Thoracic aorta (tissue), 2 donors: ENCODE measurements at regions not wholly inside any gene's neighbourhood (a gene's known extent, or its start where the extent isn't known, plus 50 kb on each side); places are given as distances from the start of the nearest gene placed in this dataset.

Source experiments
- ATAC-seq: fragments of 150-250 bp; one replicate; pipeline ENCODE4 v1.8.0; 2017; ENCODE audit warnings: low read depth; ENCODE audit not compliant: insufficient number of reproducible peaks, low FRiP score
- DNase-seq: peaks from one replicate; pipeline ENCODE4 v3.0.0-alpha.2; 2020; ENCODE audit warnings: low spot score
- H3K27ac ChIP-seq, 2 donors: fragments of 200-600 bp; sonication (generic); 1 replicate in 1 of 2; 2 replicates in 1 of 2; pipeline ENCODE4 v1.5.1; 2016; ENCODE audit warnings: mild to moderate bottlenecking in 2 of 2, moderate library complexity in 2 of 2
- H3K27me3 ChIP-seq: fragments of 200-600 bp; sonication (generic); replicated peaks from 2 replicates; pipeline ENCODE4 v1.6.0; 2016; ENCODE audit warnings: mild to moderate bottlenecking; ENCODE audit not compliant: insufficient read depth
- H3K36me3 ChIP-seq: fragments of 200-600 bp; sonication (generic); one replicate; pipeline ENCODE4 v1.5.1; 2016
- H3K4me1 ChIP-seq, 2 donors: fragments of 200-600 bp; sonication (generic); 1 replicate in 1 of 2; 2 replicates in 1 of 2; pipeline versions ENCODE4 v1.5.1 to v1.6.0; 2016; ENCODE audit warnings: low read depth in 2 of 2, mild to moderate bottlenecking in 1 of 2; ENCODE audit not compliant: control insufficient read depth in 1 of 2
- H3K4me3 ChIP-seq: fragments of 200-600 bp; sonication (generic); 2 replicates; pipeline ENCODE4 v1.5.1; 2016; ENCODE audit warnings: mild to moderate bottlenecking
- H3K9me3 ChIP-seq: fragments of 200-600 bp; sonication (generic); 2 replicates; pipeline ENCODE4 v1.5.1; 2016
- CTCF ChIP-seq: fragments of 200-600 bp; sonication (generic); IDR thresholded peaks from one replicate; pipeline ENCODE4 v1.5.1; 2019; ENCODE audit warnings: antibody characterized with exemption

GRCh38 chr3:3675186-3675585 is 124.0 kb upstream of the LRRN1 start:
- H3K27ac ChIP-seq, result no peak overlapping the region
- ATAC-seq (no peak), DNase-seq (no peak)
- TF ChIP-seq CTCF, result no peak
- H3K9me3 ChIP-seq, result no peaks in the 10 kb centered on the region
- no peaks in the 10 kb centered on the region for H3K4me1 ChIP-seq
- H3K36me3 ChIP-seq, result no peaks in the 10 kb centered on the region
- H3K27me3 ChIP-seq, result no peaks in the 10 kb centered on the region
- no peak overlapping the region for H3K4me3 ChIP-seq

- H3K4me3 ChIP-seq, result no peak overlapping the region
- no peaks in the 10 kb centered on the region for H3K27me3 ChIP-seq
- no peaks in the 10 kb centered on the region for H3K36me3 ChIP-seq
- no peaks in the 10 kb centered on the region for H3K9me3 ChIP-seq
- no peaks in the 10 kb centered on the region for H3K4me1 ChIP-seq
- no peak overlapping the region for H3K27ac ChIP-seq
- no peak for DNase-seq
- no peak for TF ChIP-seq CTCF
- ATAC-seq, result no peak
Observed at GRCh38 chr3:3666664-3667063, 132.6 kb upstream of the LRRN1 start.

GRCh38 chr3:3665961-3666640 is 133.1 kb upstream of the LRRN1 start:
- ATAC-seq, result no peak
- no peak for DNase-seq
- Histone ChIP-seq H3K27me3 (no peaks in the 10 kb centered on the region), H3K9me3 (no peaks in the 10 kb centered on the region), H3K36me3 (no peaks in the 10 kb centered on the region), H3K27ac (no peak overlapping the region), H3K4me1 (no peaks in the 10 kb centered on the region), H3K4me3 (no peak overlapping the region)
- TF ChIP-seq CTCF, result no peak

GRCh38 chr3:3665546-3665945 is 133.7 kb upstream of the LRRN1 start:
- no peak for TF ChIP-seq CTCF
- Histone ChIP-seq H3K36me3 (no peaks in the 10 kb centered on the region), H3K27me3 (no peaks in the 10 kb centered on the region), H3K4me3 (no peak overlapping the region), H3K9me3 (no peaks in the 10 kb centered on the region), H3K4me1 (no peaks in the 10 kb centered on the region), H3K27ac (no peak overlapping the region)
- no peak for ATAC-seq
- no peak for DNase-seq

- no peak for ATAC-seq
- no peak overlapping the region for H3K27ac ChIP-seq
- H3K27me3 ChIP-seq, result no peaks in the 10 kb centered on the region
- no peaks in the 10 kb centered on the region for H3K36me3 ChIP-seq
- no peak for DNase-seq
- no peak for TF ChIP-seq CTCF
- no peaks in the 10 kb centered on the region for H3K4me1 ChIP-seq
- no peak overlapping the region for H3K4me3 ChIP-seq
- no peaks in the 10 kb centered on the region for H3K9me3 ChIP-seq
Observed at GRCh38 chr3:3664935-3665334, 134.3 kb upstream of the LRRN1 start.
